GM19372 (cell line): ENCODE measurements at regions not wholly inside any gene's neighbourhood (a gene's known extent, or its start where the extent isn't known, plus 50 kb on each side); places are given as distances from the start of the nearest gene placed in this dataset.
"Not testable (repeated sequence)": the region's sequence is repeated elsewhere in the genome, so short reads cannot be mapped to it uniquely, and the experiment has no call there.

Source experiments
- ATAC-seq: cut with Tn5 transposase; IDR thresholded peaks from one replicate; pipeline ENCODE4 v1.9.1; 2021; ENCODE audit warnings: mild to moderate bottlenecking, low read depth, moderate library complexity; ENCODE audit not compliant: unreplicated experiment

DNA sequence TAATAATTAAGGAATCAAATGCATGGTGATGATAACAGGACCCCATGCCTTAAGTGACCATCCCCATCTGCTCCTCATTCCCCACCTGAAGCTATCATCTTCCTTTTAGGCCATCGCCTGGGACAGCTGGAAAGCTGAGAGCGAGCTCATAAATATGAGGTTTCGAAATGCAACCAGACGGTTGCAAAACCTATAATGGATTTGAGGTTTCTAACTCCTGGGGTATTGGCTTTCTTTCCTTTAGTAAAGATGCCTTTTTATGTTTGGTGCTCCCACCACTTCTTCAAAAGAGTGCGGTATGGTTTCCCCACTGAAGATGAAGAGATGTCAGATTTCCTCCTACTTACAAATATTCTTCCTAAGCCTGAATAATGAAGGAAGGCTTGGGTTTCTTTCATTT is 1589.5 kb upstream of the PIK3C3 start:
- ATAC-seq = no peak

DNA sequence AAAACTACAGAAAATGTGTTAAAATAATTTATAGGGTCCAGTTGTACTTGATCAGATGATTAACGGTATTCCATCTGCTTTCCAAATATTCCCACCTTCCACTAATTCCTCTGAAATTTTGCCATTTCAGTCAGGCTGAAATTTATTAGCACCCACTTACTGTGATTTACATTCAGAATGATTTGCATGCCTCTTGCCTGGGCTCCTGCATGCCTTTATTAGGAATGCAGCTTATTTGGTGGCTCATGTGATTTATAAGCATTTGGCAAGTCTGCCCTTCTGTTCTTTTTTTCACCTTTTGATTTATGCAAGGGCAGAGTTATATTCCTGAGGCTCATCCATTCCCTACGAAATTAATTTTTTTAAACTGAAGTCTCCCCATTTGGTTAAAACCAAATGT is 1594.5 kb upstream of the PIK3C3 start:
- no peak for ATAC-seq

DNA sequence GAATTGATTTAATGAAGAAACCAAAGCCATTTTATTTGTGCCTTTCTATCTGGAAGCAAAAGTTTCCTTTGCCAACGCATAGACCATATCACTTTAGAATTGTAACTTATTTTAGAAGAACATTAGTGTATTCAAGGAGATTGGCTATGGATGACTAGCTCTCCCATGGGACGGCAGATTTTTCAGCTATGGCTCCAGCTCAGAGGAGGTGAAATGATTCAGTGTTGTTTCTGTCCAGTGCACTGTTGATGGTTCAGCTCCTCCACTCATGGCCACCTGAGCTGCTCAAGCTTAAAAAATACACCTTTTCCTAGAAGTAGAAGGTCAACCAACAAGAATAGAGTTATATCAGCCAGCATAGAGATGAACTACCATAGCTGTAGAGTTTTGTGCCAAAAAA is 1597.5 kb upstream of the PIK3C3 start:
- ATAC-seq = no peak

DNA sequence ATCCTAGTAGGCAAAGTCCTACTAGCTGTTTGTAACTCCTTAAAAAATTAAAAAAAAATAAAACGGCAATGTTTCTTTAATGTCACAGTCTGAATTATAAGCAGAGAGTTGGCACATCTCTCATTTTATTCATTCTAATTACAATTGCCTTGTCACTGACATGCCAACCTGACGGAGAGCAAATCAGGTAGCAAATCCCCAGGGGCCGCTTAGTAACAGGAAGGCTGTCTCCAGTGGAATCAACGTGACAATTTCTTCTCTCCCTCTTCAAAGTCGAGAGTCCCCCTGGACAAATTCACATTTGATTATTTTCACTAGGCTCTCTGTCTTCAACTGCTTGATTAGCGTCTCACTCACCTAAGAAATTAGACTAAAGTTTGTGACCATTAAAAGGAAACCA is 1598.9 kb upstream of the PIK3C3 start:
- ATAC-seq = no peak

DNA sequence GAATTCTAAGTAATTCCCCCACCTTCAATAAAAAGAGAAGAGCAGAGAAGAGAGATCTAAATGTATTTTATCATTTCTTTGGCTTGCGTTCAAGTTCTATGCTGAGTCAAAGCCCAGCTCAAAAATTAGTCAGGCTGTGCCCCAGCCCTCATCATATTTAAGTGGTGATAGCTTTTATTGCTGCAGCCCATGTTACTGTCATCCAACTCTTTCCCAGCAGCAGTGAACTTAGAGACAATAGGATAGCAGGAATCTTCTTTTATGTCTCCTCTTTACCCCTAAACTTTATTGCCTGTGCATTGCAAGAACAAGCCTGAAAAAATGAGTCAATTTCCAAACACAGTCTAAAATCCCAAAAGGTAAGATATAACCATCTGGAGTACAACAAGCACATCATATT is 1599.3 kb upstream of the PIK3C3 start:
- ATAC-seq = no peak

DNA sequence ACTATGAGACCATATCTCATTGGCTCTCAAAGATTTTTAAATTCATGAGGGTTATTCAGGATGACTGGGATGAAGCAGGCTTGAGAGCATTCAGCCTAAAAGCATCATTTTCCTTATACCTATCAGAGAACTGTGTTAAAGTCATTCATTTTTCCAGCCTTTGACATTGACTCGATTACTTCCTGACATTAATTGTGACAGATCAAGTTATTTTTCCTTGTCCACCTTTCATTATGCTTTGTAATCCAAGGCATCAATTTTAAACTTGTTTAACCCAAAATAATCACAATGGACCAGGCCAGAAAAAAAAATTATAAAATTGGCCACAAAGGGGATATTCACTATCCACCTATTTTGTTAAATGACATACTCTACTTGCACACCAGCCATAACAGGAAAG is 1606.8 kb upstream of the PIK3C3 start:
- no peak for ATAC-seq

DNA sequence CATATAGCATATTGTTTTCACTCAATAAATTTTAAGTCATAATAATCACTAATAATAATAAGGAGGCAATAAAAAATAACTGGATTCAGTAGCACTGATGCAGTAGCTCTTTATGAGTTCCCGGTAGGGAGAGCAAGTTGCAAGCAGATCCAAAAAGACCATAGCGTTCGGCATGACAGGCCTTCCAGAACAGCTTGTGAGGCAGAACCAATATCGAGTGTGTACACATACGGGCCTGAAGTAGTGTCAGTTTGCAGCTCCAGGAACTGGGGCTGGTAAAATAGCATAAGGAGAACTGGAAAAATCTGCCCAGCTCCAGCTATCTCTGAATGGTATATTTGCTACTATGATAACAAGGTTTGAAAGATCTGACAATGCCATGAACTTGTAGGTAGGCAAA is 1607.8 kb upstream of the PIK3C3 start:
- no peak for ATAC-seq

DNA sequence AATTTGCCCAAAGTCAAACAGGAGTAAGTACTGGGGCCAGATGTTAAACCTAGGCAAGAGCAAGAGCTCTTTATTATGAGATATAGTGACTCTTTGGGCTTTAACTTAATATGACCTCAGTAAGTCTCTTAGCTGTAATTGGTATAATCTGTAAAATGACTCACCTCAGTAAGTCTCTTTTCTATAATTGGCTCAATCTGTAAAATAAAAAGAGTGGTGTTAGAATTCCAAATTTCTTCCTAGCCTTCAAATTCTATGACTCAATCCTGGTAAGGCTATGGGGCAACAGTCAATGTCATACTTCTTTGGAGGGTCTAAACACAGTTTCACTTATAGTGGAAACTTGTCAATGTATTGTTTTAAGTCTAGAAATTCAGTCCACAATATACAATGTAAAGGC is 1608.9 kb upstream of the PIK3C3 start:
- ATAC-seq = no peak

DNA sequence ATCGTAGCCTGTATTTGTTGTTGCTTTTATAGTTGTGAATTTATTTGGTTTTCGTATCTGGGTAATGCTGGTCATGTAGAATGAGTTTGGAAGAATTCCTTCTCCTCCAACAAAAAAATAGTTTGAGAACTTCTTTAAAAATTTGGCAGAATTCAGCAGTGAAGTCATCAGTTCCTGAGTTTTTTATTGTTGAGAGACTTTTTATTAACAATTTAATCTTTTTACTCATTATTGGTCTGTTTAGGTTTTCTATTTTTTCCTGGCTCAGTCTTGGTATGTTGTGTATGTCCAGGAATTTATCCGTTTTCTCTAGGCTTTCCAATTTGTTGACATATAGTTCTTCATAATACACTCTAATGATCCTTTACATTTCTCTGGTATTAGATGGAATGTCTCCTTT is 1613.3 kb upstream of the PIK3C3 start:
- no peak for ATAC-seq

DNA sequence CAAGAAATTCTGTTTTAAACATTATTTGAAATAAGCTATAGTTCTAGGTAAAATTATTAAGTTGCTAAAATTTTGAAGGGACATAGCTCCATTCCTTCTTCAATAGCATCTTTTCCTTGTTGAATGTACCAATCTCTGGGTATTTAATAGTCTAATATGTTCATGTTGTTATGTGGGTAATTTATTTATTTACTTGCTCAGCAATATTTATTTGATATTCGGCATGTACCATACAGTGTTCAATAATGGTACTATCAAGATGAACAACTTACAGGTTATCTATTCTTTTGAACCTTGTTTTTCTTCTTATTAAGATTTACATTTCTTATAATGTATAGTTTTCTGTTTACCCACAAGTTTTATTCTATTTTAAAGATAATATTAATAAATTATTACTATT is 1616.8 kb upstream of the PIK3C3 start:
- ATAC-seq = no peak

DNA sequence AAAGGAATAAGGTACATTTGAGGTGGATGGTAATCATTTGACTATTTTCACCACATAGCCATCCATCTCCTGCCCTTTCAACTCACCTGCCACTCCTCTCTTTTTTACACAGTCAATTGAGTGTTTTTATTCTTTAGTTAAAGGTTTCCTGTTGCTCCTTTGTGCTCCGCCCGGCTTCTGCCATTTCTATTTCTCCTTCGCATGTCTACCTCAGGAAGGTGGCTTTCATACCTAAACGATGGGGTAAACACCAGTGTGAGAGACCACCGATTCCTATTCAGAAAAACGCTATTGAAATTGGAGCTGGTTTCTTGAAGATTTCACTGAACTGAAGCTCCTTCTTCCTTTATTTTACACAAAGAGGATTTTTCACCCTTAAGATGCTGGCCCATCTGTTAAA is 1628.0 kb upstream of the PIK3C3 start:
- no peak for ATAC-seq

DNA sequence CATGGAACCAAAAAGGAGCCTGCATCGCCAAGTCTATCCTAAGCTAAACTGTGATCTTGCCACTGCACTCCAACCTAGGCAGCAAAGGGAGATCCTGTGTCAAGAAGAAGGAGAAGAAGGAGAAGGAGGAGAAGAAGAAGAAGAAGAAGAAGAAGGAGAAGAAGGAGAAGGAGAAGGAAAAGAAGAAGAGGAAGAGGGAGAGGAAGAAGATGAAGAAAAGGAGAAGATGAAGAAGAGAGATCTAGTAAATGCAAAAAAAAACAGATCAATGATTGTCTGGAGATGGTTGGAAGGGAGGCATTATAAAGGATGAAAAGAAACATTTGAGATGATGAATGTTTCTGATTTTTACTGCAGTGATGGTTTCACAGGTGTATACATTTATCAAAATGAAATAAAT is 1629.0 kb upstream of the PIK3C3 start:
- no peak for ATAC-seq

DNA sequence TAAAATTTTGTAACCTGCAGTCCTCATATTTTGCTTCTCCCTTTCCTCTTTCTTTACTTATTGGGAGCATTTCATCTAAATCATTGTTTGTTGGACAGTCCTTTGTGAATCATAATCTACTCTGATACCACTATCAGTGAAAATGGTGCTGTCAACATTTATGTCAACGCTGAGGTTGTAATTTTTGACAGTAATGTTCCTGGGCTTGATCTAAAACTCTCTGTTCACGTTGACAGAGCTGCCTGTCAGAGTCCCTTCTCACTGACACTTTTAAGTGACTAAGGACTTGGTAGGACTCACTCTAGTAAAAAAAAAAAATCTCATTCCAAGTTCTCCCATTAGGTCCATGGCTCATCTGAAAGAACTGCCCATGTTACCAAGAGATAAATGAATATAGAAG is 1640.8 kb upstream of the PIK3C3 start:
- no peak for ATAC-seq

DNA sequence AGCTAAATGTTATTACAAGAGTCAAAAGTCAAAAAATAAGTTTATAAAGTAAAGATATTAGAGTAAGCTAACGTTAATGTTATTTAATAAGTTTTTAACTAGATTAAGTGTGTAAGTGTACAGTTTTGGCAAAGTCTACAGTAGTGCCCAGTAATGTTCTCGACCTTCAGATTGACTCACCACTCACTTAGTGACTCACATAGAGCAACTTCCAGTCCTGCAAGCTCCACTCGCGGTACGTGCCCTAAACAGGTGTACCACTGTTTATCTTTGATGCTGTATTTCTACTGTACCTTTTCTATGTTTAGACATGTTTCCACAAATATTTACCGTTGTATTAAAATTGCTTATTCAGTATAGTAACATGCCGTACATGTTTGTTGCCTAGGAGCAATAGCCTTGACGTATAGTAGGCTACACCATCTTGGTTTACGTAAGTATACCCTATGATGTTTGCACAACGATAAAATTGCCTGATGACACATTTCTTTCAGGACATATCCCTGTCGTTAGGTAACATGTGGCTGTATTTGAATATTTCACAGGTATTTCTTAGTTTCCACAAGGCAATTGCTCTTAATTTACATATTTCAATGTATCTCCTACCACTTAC is 1641.9 kb upstream of the PIK3C3 start:
- ATAC-seq = no peak

DNA sequence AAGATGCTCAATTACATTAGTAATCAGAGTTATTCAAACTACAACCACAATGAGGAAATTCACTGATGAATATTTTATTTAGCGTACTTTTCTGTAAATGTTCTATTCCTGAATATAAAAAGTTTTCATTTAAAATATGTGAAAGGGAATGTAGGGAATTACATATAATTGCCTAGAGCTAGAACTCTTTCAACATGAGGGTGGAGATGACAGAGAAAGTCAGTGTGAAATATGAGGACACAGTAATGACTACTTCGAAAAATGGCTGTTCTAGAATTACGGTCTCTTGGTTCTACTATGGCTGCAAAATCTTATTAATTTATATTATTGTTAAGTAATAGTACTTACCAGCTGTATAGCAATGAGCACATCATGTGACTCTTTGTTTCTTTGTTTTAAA is 1647.4 kb upstream of the PIK3C3 start:
- no peak for ATAC-seq

DNA sequence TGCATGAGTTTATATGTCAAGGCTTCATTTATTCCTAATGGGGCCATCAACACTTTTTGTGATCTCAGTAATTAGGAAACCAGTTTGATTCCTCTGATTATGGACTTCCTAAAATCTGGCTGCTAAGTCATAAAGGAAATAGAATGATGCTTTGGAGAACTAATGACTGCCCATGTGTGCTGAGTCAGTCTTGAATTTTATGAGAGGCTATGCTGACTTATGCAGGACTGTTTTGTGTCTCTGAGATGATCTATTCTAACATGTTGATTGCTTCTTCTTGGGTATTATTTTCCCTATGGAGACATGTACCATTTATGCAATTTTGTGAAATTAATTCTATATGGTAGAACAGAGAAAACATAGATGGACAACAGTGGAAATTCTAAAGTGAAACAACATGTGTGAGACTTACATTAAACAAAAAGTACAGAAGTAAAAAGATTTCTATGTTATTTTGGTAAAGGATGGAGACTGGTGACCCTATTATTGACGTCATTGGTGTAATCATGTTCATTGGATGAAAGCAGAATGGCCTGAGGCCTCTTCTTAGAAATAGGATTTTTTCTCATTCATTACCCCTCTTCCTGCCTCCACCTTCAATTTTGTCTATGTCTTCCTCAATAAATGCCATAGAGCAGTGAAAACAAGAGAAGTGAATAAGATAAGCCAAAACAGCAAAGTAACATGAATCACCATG is 1658.2 kb upstream of the PIK3C3 start:
- no peak for ATAC-seq

DNA sequence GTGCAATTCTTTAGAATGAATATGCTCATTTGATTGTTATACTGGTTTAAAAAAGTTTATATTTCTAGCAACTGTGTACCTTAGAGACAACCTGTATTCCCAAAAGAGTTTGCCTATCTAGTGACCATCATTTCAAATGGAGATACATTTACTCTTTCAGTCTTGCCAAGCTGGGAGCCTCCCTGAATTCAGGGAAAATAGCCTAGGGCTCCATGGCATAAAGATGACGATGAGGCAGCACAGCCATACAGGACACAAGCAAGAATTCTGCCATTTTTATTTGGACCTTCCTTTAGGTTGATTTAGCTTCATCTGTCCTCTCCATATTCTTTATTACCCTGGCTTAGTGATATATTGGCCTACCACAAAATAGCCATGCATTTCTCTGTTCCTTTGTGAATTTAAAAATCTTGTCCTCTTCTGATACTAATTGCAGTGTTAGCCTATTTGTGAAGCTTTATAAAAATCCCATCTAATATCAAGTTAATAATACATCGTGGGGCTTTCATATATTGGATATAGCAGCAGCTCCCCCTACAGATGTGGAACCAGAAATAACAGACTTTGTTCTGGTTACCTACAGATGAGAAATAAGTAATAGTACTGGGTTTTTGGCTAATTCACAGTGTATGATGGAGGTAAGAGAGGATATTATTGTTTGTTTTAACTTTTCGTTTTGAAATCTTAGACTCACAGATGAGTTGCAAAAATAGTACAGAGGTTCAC is 1661.9 kb upstream of the PIK3C3 start:
- ATAC-seq = no peak

DNA sequence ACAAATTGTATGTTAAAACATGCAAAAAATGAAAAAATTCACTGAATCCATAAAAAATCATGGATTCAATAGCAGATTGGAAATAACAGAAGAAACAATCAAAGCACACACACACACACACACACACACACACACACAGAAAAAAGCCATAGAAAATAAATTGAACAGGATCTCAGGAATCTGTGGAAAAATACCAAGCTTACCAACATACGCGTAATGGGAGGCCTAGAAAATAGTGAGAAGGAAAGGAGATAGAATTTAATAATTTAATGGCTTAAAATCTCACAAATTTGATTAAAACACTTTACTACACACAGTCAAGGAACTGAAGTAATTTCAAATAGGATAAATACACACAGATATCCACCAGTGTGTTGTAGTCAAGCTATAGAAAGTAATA is 1671.5 kb upstream of the PIK3C3 start:
- no peak for ATAC-seq

DNA sequence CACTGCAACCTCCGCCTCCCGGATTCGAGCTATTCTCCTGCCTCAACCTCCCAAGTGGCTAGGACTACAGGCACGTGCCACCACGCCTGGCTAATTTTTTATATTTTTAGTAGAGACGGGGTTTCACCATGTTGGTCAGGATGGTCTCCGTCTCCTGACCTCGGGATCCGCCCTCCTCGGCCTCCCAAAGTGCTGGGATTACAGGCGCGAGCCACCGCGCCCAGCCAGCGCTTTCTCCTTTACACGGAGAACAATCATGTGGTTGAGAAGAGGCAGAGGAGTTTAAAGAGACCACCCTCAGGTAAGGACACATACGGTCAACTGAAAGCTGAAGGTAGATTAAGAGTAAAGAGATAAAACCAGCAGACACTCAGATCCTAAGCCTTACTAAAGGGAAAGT is 1673.7 kb upstream of the PIK3C3 start:
- ATAC-seq = not testable (repeated sequence)

DNA sequence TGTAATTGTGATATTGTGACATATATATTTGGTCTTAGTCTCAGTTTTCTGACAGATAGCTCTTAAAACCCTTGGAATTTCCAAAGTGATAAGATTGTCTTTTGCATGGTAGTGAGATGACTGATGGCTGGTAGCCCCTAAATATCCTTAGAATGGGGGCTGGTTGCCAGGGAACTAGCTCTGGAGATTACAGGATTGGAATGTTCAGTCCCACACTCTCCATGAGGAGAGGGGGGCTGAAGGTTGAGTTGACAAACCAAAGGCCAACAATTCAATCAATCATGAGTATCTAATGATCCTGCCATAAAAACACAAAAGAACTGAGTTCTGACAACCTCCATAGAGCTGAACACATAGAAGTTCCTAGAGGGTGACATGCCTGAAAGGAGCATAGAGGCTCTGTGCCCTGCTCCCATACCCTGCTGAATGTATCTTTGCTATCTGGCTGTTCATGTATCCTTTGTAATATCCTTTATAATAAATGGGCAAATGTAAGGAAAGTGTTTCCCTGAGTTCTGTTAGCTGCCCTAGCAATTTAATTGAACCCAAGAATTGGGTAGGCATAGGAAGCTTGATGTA is 1680.3 kb upstream of the PIK3C3 start:
- ATAC-seq = no peak

DNA sequence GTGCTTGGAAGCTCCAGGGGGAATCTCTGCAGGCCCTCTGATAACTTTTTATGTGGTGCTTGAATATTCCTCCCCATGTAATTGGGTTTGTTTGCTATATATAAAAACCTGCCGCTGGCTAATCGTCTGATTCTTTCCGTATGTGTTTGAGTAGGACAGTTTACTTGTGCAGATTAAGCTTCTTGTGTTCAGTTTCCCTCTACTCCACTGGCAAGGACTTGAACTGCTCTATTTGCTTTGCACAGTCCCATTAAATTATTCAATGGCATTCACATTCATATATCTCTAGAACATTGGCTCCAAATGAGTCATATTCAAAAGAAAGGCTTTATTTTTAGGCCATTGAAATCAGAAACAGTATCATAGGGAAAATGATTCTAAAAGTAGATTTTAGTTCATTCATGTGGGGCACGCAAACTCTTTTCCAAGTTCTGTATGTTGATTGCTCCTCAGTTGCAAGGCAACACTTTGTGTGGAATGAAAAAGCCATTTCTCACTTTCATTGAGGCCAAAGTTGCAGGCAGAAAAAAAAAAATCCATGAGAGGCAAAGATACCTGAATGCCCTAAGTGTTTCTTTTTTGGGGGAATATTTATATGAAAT is 1682.3 kb upstream of the PIK3C3 start:
- ATAC-seq = no peak
